SU-DHL-6 (cell line): ENCODE measurements at regions not wholly inside any gene's neighbourhood (a gene's known extent, or its start where the extent isn't known, plus 50 kb on each side); places are given as distances from the start of the nearest gene placed in this dataset.
"Not testable (repeated sequence)": the region's sequence is repeated elsewhere in the genome, so short reads cannot be mapped to it uniquely, and the experiment has no call there.

Source experiments
- H2AFZ ChIP-seq: fragments of 200-600 bp; sonication (generic); 2 replicates; pipeline ENCODE4 v1.6.1; 2014; ENCODE audit warnings: low read depth, mild to moderate bottlenecking, moderate library complexity, mixed read lengths, antibody characterized with exemption, low read length; ENCODE audit not compliant: severe bottlenecking
- H3F3A ChIP-seq: fragments of 200-600 bp; shearing (Covaris generic); 2 replicates; pipeline ENCODE4 v1.6.0; 2016; ENCODE audit warnings: antibody characterized with exemption, mild to moderate bottlenecking; ENCODE audit not compliant: insufficient read depth
- H3K27ac ChIP-seq: fragments of 200-600 bp; sonication (generic); 2 replicates; pipeline ENCODE4 v1.5.1; 2016; ENCODE audit warnings: low read depth, mild to moderate bottlenecking, low read length, moderate library complexity, mixed read lengths
- H3K27me3 ChIP-seq: fragments of 200-600 bp; sonication (generic), shearing (Covaris generic); 2 replicates; pipeline ENCODE4 v1.6.0; 2014; ENCODE audit warnings: mild to moderate bottlenecking, low read length
- H3K36me3 ChIP-seq: fragments of 200-600 bp; sonication (generic); 2 replicates; pipeline ENCODE4 v1.6.1; 2014; ENCODE audit warnings: mild to moderate bottlenecking, low read length, mixed read lengths
- H3K4me2 ChIP-seq: fragments of 300-600, 200-600 bp; shearing (Covaris generic), sonication (generic); 2 replicates; pipeline ENCODE4 v1.6.0; 2014; ENCODE audit warnings: low read length, low read depth, mild to moderate bottlenecking; ENCODE audit not compliant: poor library complexity, severe bottlenecking
- H3K4me3 ChIP-seq: fragments of 200-600 bp; sonication (generic); 2 replicates; pipeline ENCODE4 v1.5.1; 2014; ENCODE audit warnings: antibody characterized with exemption, low read length, mild to moderate bottlenecking, mixed read lengths; ENCODE audit not compliant: insufficient read depth, poor library complexity, severe bottlenecking
- H3K79me2 ChIP-seq: fragments of 200-600 bp; sonication (generic); 2 replicates; pipeline ENCODE4 v1.6.1; 2014; ENCODE audit warnings: mild to moderate bottlenecking, low read length, moderate library complexity; ENCODE audit not compliant: insufficient read depth
- H3K9ac ChIP-seq: fragments of 200-600 bp; sonication (generic); 2 replicates; pipeline ENCODE4 v1.7.0; 2014; ENCODE audit warnings: mild to moderate bottlenecking, low read length
- H3K9me2 ChIP-seq: fragments of 200-600 bp; sonication (generic); replicated peaks from 2 replicates; pipeline ENCODE4 v1.6.1; 2014; ENCODE audit warnings: low read length; ENCODE audit not compliant: insufficient read depth
- H3K9me3 ChIP-seq: fragments of 200-600 bp; sonication (generic); 2 replicates; pipeline ENCODE4 v1.6.1; 2014; ENCODE audit warnings: low read length, mixed read lengths; ENCODE audit not compliant: insufficient read depth
- H4K20me1 ChIP-seq: fragments of 200-600 bp; sonication (generic); 2 replicates; pipeline ENCODE4 v1.6.1; 2014; ENCODE audit warnings: low read depth, mild to moderate bottlenecking, antibody characterized with exemption, low read length, moderate library complexity, mixed read lengths
- EZH2phosphoT487 ChIP-seq: fragments of 200-600 bp; sonication (generic), shearing (Covaris generic); conservative IDR thresholded peaks from 2 replicates; pipeline ENCODE4 v1.6.1; 2018; ENCODE audit warnings: mild to moderate bottlenecking, antibody characterized with exemption, low read length, moderate library complexity, mixed read lengths
- TF ChIP-seq, protein P1 (sequence below): fragments of 200-600 bp; sonication (generic); IDR thresholded peaks from one replicate; pipeline ENCODE4 v1.5.1; 2017; ENCODE audit warnings: antibody characterized with exemption, mild to moderate bottlenecking, low read length, moderate library complexity; ENCODE audit not compliant: insufficient read depth, poor library complexity, severe bottlenecking

DNA sequence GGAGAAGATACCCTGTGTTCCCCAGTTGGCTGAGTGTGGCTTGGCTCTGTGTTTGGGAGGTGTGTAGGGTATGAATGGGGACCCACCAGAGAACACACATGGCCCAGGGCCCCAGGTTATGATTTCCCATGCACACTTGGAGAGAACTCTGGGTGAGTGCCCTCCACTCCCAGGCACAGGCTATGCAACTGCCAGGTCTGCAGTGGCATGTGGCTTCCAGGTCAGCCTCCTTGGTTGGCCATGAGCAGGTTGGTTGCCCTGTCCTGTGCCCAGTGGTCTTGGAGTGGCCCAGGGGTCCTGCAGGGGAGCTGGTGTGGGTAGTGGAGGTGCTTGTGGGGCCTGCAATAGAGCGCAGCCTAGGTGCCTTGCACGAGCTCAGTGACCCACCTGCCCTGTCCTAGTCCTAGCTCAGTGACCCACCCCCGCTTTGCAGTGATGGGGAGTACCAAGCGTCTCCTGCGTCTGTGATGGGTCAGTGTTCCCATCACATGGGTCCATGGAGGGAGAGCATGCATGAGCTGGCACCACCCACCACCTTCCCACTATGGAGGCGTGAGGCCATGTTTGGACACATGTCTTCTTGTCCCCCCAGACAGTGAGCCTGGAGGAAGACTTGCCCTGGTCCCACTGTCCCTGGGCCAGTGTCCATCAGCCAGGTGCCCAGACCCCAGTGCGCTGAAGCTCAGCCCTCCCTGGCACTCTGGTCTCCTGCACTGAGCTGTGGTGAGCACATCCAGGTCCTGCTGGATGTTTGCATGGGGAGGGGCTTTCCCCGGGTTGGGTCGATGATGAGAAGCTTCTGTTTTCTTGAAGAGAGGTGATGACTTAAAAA lies 217.3 kb downstream of the SNRPN start:
- Histone ChIP-seq H3K9me3 (no peaks in the 10 kb centered on the region), H4K20me1 (no peaks in the 10 kb centered on the region), H3K9me2 (no peaks in the 10 kb centered on the region)

GRCh38 chr15:25172691-25173090 lies 217.9 kb downstream of the SNRPN start:
- Histone ChIP-seq H3K4me2 (no peak overlapping the region), H2AFZ (no peak overlapping the region), H3K27me3 (no peaks in the 10 kb centered on the region), H3K27ac (no peak overlapping the region), H4K20me1 (no peaks in the 10 kb centered on the region), H3K9ac (no peak overlapping the region), H3K36me3 (no peaks in the 10 kb centered on the region), H3K9me3 (no peaks in the 10 kb centered on the region), H3K79me2 (no peaks in the 10 kb centered on the region), H3K4me3 (no peak overlapping the region), H3K9me2 (no peaks in the 10 kb centered on the region), H3F3A (no peaks in the 10 kb centered on the region)
- TF ChIP-seq, protein P1, sequence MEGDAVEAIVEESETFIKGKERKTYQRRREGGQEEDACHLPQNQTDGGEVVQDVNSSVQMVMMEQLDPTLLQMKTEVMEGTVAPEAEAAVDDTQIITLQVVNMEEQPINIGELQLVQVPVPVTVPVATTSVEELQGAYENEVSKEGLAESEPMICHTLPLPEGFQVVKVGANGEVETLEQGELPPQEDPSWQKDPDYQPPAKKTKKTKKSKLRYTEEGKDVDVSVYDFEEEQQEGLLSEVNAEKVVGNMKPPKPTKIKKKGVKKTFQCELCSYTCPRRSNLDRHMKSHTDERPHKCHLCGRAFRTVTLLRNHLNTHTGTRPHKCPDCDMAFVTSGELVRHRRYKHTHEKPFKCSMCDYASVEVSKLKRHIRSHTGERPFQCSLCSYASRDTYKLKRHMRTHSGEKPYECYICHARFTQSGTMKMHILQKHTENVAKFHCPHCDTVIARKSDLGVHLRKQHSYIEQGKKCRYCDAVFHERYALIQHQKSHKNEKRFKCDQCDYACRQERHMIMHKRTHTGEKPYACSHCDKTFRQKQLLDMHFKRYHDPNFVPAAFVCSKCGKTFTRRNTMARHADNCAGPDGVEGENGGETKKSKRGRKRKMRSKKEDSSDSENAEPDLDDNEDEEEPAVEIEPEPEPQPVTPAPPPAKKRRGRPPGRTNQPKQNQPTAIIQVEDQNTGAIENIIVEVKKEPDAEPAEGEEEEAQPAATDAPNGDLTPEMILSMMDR, result no peak
- TF ChIP-seq EZH2phosphoT487, result no peak

More for the DNA sequence above, 217.3 kb downstream of the SNRPN start:
- H3K4me2 ChIP-seq, result no peak overlapping the region
- H3K27me3 ChIP-seq, result no peaks in the 10 kb centered on the region
- no peak overlapping the region for H3K4me3 ChIP-seq
- no peak overlapping the region for H3K9ac ChIP-seq
- no peaks in the 10 kb centered on the region for H3F3A ChIP-seq
- H2AFZ ChIP-seq, result no peak overlapping the region
- no peaks in the 10 kb centered on the region for H3K36me3 ChIP-seq
- no peak for TF ChIP-seq EZH2phosphoT487
- TF ChIP-seq, protein P1, result no peak
- H3K79me2 ChIP-seq, result no peaks in the 10 kb centered on the region
- H3K27ac ChIP-seq, result no peak overlapping the region

GRCh38 chr15:25173241-25174028 lies 218.6 kb downstream of the SNRPN start:
- Histone ChIP-seq H3K4me2 (no peak overlapping the region), H3K79me2 (no peaks in the 10 kb centered on the region), H3F3A (no peaks in the 10 kb centered on the region), H3K9me2 (no peaks in the 10 kb centered on the region), H3K27ac (no peak overlapping the region), H3K36me3 (no peaks in the 10 kb centered on the region), H2AFZ (no peak overlapping the region), H3K9me3 (no peaks in the 10 kb centered on the region), H3K9ac (no peak overlapping the region), H3K4me3 (no peak overlapping the region), H3K27me3 (no peaks in the 10 kb centered on the region), H4K20me1 (no peaks in the 10 kb centered on the region)
- TF ChIP-seq EZH2phosphoT487, result no peak
- TF ChIP-seq, protein P1, result no peak

GRCh38 chr15:25174149-25174548 lies 219.4 kb downstream of the SNRPN start:
- H3K9ac ChIP-seq, H4K20me1 ChIP-seq, H3K36me3 ChIP-seq, H3K9me3 ChIP-seq, H3F3A ChIP-seq, H3K4me2 ChIP-seq, H3K27ac ChIP-seq, H2AFZ ChIP-seq, H3K4me3 ChIP-seq, H3K9me2 ChIP-seq, H3K79me2 ChIP-seq, H3K27me3 ChIP-seq: not testable (repeated sequence)
